H1 (cell line): ENCODE measurements at regions not wholly inside any gene's neighbourhood (a gene's known extent, or its start where the extent isn't known, plus 50 kb on each side); places are given as distances from the start of the nearest gene placed in this dataset.

Experiments
- CTCF ChIA-PET: fragments of 300-600 bp; sonication (Branson Sonifier 250); formaldehyde crosslinking; loops from one replicate; lab custom pipeline; 2021; ENCODE audit not compliant: partially characterized antibody; lab: Charles Lee
- POLR2A ChIA-PET: fragments of 300-600 bp; sonication (Branson Sonifier 250); formaldehyde crosslinking; loops from one replicate; lab custom pipeline; 2021; ENCODE audit warnings: inconsistent platforms; ENCODE audit not compliant: partially characterized antibody; lab: Charles Lee
- DNase-seq, 2 experiments: peaks; one replicate each; pipeline versions ENCODE4 v3.0.0 to v3.0.0-alpha.2; 2010 to 2022; ENCODE audit warnings: low spot score in 2 of 2, low read depth in 1 of 2, mixed read lengths in 1 of 2
- FAIRE-seq: peaks from 2 replicates; lab custom pipeline; 2011; peaks lifted over from hg19 to GRCh38; lab: Jason Lieb, UNC
- H2AFZ ChIP-seq: 2 replicates; pipeline ENCODE4 v1.8.1; 2012; ENCODE audit warnings: low read length, inconsistent platforms
- H2AK5ac ChIP-seq: 2 replicates; pipeline ENCODE4 v1.6.1; 2013; ENCODE audit warnings: low read depth, low read length
- H2BK120ac ChIP-seq: replicated peaks from 2 replicates; pipeline ENCODE3; 2013; ENCODE audit warnings: low read depth, low read length, inconsistent platforms
- H2BK12ac ChIP-seq: 2 replicates; pipeline ENCODE4 v1.6.1; 2013; ENCODE audit warnings: low read depth, low read length
- H2BK15ac ChIP-seq: 2 replicates; pipeline ENCODE4 v1.6.1; 2013; ENCODE audit warnings: low read length
- H2BK20ac ChIP-seq: 2 replicates; pipeline ENCODE4 v1.6.1; 2013; ENCODE audit warnings: low read length
- H2BK5ac ChIP-seq: 2 replicates; pipeline ENCODE4 v1.6.1; 2013; ENCODE audit warnings: low read depth, low read length
- H3K14ac ChIP-seq: 2 replicates; pipeline ENCODE4 v1.6.1; 2013; ENCODE audit warnings: inconsistent platforms; ENCODE audit not compliant: insufficient read length
- H3K18ac ChIP-seq: 2 replicates; pipeline ENCODE4 v1.6.1; 2013; ENCODE audit warnings: low read length; ENCODE audit errors: extremely low read depth
- H3K23ac ChIP-seq: 2 replicates; pipeline ENCODE4 v1.6.1; 2013; ENCODE audit warnings: inconsistent platforms; ENCODE audit not compliant: insufficient read length
- H3K23me2 ChIP-seq: 2 replicates; pipeline ENCODE4 v1.6.1; 2013; ENCODE audit warnings: low read depth, low read length
- H3K27ac ChIP-seq: 2 replicates; pipeline ENCODE4 v1.6.1; 2011; ENCODE audit warnings: low read depth, low read length, inconsistent platforms
- H3K27me3 ChIP-seq, 4 experiments: replicated peaks in 1 of 4; 1 replicate in 1 of 4; 2 replicates in 3 of 4; pipeline versions ENCODE4 v1.6.1 to v1.8.1; 2011 to 2013; ENCODE audit warnings: low read length in 3 of 4, mild to moderate bottlenecking in 3 of 4, inconsistent platforms in 2 of 4, mixed read lengths in 2 of 4, moderate library complexity in 1 of 4; ENCODE audit not compliant: control insufficient read depth in 3 of 4, insufficient read depth in 3 of 4; ENCODE audit errors: extremely low read depth in 1 of 4
- H3K36me3 ChIP-seq, 4 experiments: 2 replicates each; pipeline versions ENCODE4 v1.6.1 to v1.8.1; 2011 to 2013; ENCODE audit warnings: mild to moderate bottlenecking in 4 of 4, low read length in 3 of 4, moderate library complexity in 2 of 4, control low read depth in 1 of 4, inconsistent platforms in 1 of 4; ENCODE audit not compliant: insufficient read depth in 4 of 4, control insufficient read depth in 2 of 4
- H3K4ac ChIP-seq: replicated peaks from 2 replicates; pipeline ENCODE3; 2013; ENCODE audit warnings: low read length, low read depth, mixed read lengths, inconsistent platforms; ENCODE audit not compliant: insufficient read length
- H3K4me1 ChIP-seq, 4 experiments: replicated peaks in 1 of 4; 1 replicate in 1 of 4; 2 replicates in 3 of 4; pipeline versions ENCODE4 v1.6.1 to v1.8.1; 2011 to 2013; ENCODE audit warnings: low read length in 3 of 4, inconsistent platforms in 2 of 4, mixed read lengths in 1 of 4; ENCODE audit not compliant: insufficient read depth in 4 of 4, control insufficient read depth in 3 of 4
- H3K4me2 ChIP-seq, 2 experiments: 2 replicates each; pipeline versions ENCODE4 v1.6.1 to v1.8.1; 2011 to 2013; ENCODE audit warnings: low read depth in 2 of 2, low read length in 2 of 2, control low read depth in 1 of 2, inconsistent platforms in 1 of 2, mild to moderate bottlenecking in 1 of 2; ENCODE audit not compliant: insufficient read depth in 1 of 2
- H3K4me3 ChIP-seq, 4 experiments: fragments of 200-600, 300-600 bp in 1 of 4; sonication (generic), shearing (Covaris generic), sonication (Bioruptor Twin) in 1 of 4; 2 replicates each; pipeline versions ENCODE4 v1.5.1 to v1.8.1; 2011 to 2016; ENCODE audit warnings: low read length in 4 of 4, low read depth in 3 of 4, control low read depth in 2 of 4, inconsistent platforms in 2 of 4, mild to moderate bottlenecking in 2 of 4, mixed read lengths in 1 of 4, moderate library complexity in 1 of 4; ENCODE audit not compliant: insufficient read depth in 2 of 4; ENCODE audit errors: extremely low read depth in 1 of 4
- H3K56ac ChIP-seq: replicated peaks from 2 replicates; pipeline ENCODE3; 2013; ENCODE audit warnings: low read depth, mild to moderate bottlenecking, mixed read lengths, low read length, inconsistent platforms; ENCODE audit not compliant: insufficient read length
- H3K79me1 ChIP-seq: 2 replicates; pipeline ENCODE4 v1.6.1; 2013; ENCODE audit warnings: low read depth, low read length, control low read depth
- H3K79me2 ChIP-seq, 2 experiments: 2 replicates each; pipeline versions ENCODE4 v1.6.1 to v1.8.1; 2012 to 2013; ENCODE audit warnings: low read length in 2 of 2, mild to moderate bottlenecking in 2 of 2, inconsistent platforms in 1 of 2; ENCODE audit not compliant: insufficient read depth in 2 of 2, control insufficient read depth in 1 of 2
- H3K9ac ChIP-seq, 4 experiments: replicated peaks in 1 of 4; 1 replicate in 1 of 4; 2 replicates in 3 of 4; pipeline versions ENCODE4 v1.6.1 to v1.8.1; 2011 to 2013; ENCODE audit warnings: low read depth in 3 of 4, low read length in 3 of 4, control low read depth in 2 of 4, mild to moderate bottlenecking in 2 of 4, moderate library complexity in 2 of 4, inconsistent platforms in 1 of 4; ENCODE audit errors: extremely low read depth in 1 of 4
- H3K9me3 ChIP-seq, 2 experiments: 2 replicates each; pipeline versions ENCODE4 v1.6.1 to v1.8.1; 2012 to 2013; ENCODE audit warnings: mild to moderate bottlenecking in 2 of 2, moderate library complexity in 2 of 2, control low read depth in 1 of 2, inconsistent platforms in 1 of 2, low read depth in 1 of 2, low read length in 1 of 2, mixed read lengths in 1 of 2; ENCODE audit not compliant: insufficient read depth in 2 of 2
- H4K20me1 ChIP-seq, 2 experiments: replicated peaks in 1 of 2; 2 replicates each; pipeline versions ENCODE3 to v1.8.1; 2011 to 2013; ENCODE audit warnings: inconsistent platforms in 2 of 2, low read length in 2 of 2, mild to moderate bottlenecking in 1 of 2; ENCODE audit not compliant: insufficient read depth in 2 of 2, control insufficient read depth in 1 of 2
- H4K5ac ChIP-seq: 2 replicates; pipeline ENCODE4 v1.6.1; 2013; ENCODE audit warnings: low read length, low read depth, mixed read lengths, inconsistent platforms; ENCODE audit not compliant: insufficient read length
- H4K8ac ChIP-seq: 2 replicates; pipeline ENCODE4 v1.8.0; 2013; ENCODE audit warnings: mild to moderate bottlenecking, moderate library complexity, low read length, inconsistent platforms; ENCODE audit not compliant: insufficient read depth; ENCODE audit errors: extremely low read depth
- H4K91ac ChIP-seq: replicated peaks from 2 replicates; pipeline ENCODE3; 2013; ENCODE audit warnings: low read length, mixed read lengths, inconsistent platforms; ENCODE audit not compliant: insufficient read length
- CBX8 ChIP-seq: fragments of 300-800, 300-1000 bp; sonication (generic); IDR thresholded peaks from 2 replicates; pipeline ENCODE4 v1.7.1; 2016; ENCODE audit warnings: low read depth, low read length, borderline replicate concordance
- EGR1 ChIP-seq: IDR thresholded peaks from 2 replicates; pipeline ENCODE4 v1.6.1; 2011; ENCODE audit warnings: low read depth, low read length, borderline replicate concordance
- EP300 ChIP-seq, 2 experiments: IDR thresholded peaks; 1 replicate in 1 of 2; 2 replicates in 1 of 2; pipeline ENCODE4 v1.6.1; 2011 to 2012; ENCODE audit warnings: low read depth in 2 of 2, low read length in 2 of 2, mild to moderate bottlenecking in 2 of 2, borderline replicate concordance in 1 of 2, inconsistent platforms in 1 of 2, moderate library complexity in 1 of 2
- FOSL1 ChIP-seq: IDR thresholded peaks from 2 replicates; pipeline ENCODE4 v1.6.1; 2011; ENCODE audit warnings: mild to moderate bottlenecking, low read depth, low read length, moderate library complexity; ENCODE audit not compliant: insufficient read depth
- GABPA ChIP-seq: IDR thresholded peaks from 2 replicates; pipeline ENCODE4 v1.6.1; 2011; ENCODE audit warnings: mild to moderate bottlenecking, low read length, moderate library complexity, borderline replicate concordance; ENCODE audit not compliant: insufficient read depth
- JUN ChIP-seq: IDR thresholded peaks from 2 replicates; pipeline ENCODE4 v1.6.1; 2011; ENCODE audit warnings: low read depth, mild to moderate bottlenecking, improper control_type of control experiment, low read length
- KDM1A ChIP-seq: fragments of 200-600, 300-600 bp; sonication (generic); IDR thresholded peaks from 2 replicates; pipeline ENCODE4 v1.7.1; 2016; ENCODE audit warnings: mild to moderate bottlenecking, low read length, borderline replicate concordance
- KDM5A ChIP-seq: fragments of 200-600 bp; IDR thresholded peaks from 2 replicates; pipeline ENCODE4 v1.7.1; 2012; ENCODE audit warnings: mild to moderate bottlenecking, low read length, inconsistent platforms, mixed read lengths
- SAP30 ChIP-seq: fragments of 300-600 bp; sonication (generic); IDR thresholded peaks from 2 replicates; pipeline ENCODE4 v1.7.1; 2012; ENCODE audit warnings: low read length, moderate library complexity, mild to moderate bottlenecking, inconsistent platforms; ENCODE audit not compliant: insufficient read depth, insufficient replicate concordance
- SIRT6 ChIP-seq: IDR thresholded peaks from one replicate; pipeline ENCODE4 v1.7.1; 2012; ENCODE audit warnings: low read length, inconsistent platforms
- WGBS, 2 experiments: shearing (Covaris generic) in 1 of 2; methylation state at CpG; one replicate each; pipeline versions ENCODE4 v1.1.6 to v1.1.7; 2013 to 2015; ENCODE audit warnings: low lambda C conversion rate in 2 of 2, mixed read lengths in 2 of 2, inconsistent platforms in 1 of 2, low coverage in 1 of 2, missing lambda C conversion rate in 1 of 2; ENCODE audit not compliant: insufficient replicate concordance in 2 of 2, insufficient coverage in 1 of 2, insufficient read length in 1 of 2; ENCODE audit errors: extremely low coverage in 1 of 2, missing lambda C conversion rate in 1 of 2; 5-methylcytosine and 5-hydroxymethylcytosine counted together

DNA sequence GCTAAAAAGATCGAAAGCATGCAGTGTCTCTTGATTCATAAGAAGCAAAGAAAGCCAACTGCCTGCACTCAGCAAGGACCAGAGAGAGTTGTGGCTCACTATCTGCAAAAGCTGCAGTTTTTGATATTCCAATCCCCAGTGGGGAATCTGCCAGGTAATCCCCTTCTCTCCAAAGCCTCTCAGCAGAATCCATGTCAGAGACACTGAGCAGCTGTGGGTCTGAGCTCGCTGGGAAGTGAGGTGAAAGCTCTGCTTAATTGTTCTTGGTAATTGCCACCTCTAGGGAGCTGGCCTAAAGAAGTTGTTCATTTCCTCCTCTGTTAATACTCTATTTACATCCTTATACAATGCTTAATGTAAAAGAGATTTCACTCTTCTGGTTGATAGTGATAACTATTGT lies 261.3 kb upstream of the LRRC4C start:
- no peak overlapping the region for H2BK120ac ChIP-seq
- WGBS, 2 experiments, result 62% methylated on average over 2 of the region's 2 CpGs; no CpG with 5 or more reads in 1 of the 2 experiments
- no peaks in the 10 kb centered on the region for H3K27me3 ChIP-seq
- H2BK20ac ChIP-seq, result no peak overlapping the region
- DNase-seq (no peak), FAIRE-seq (no peak)
- no peaks in the 10 kb centered on the region for H3K79me2 ChIP-seq
- ChIA-PET CTCF (interaction anchor here (0.6 kb wide), 1 partner anchor 328 kb away, joined by 3 read pairs; no protein-coding TSS in a partner anchor), POLR2A (no interaction called here)
- no peak overlapping the region for H4K5ac ChIP-seq
- no peak overlapping the region for H3K4me3 ChIP-seq
- no peak overlapping the region for H2BK5ac ChIP-seq
- H3K79me1 ChIP-seq, result no peaks in the 10 kb centered on the region
- no peaks in the 10 kb centered on the region for H3K23me2 ChIP-seq
- H3K4ac ChIP-seq, result no peak overlapping the region
- no peak overlapping the region for H4K91ac ChIP-seq
- H3K9ac ChIP-seq, result no peak overlapping the region
- TF ChIP-seq EGR1, result no peak
- TF ChIP-seq SIRT6, result no peak
- TF ChIP-seq EP300 (IDR thresholded peaks at IDR 0.05; ENCODE audit: borderline replicate concordance in 1 of 2, low read depth in 2 of 2, low read length in 2 of 2), result no peak
- TF ChIP-seq FOSL1, result no peak
- no peak for TF ChIP-seq JUN
- TF ChIP-seq KDM1A, result no peak
- no peak for TF ChIP-seq GABPA
- no peak for TF ChIP-seq CBX8
- no peak for TF ChIP-seq SAP30
- TF ChIP-seq KDM5A, result no peak
- H2AK5ac ChIP-seq, result no peak overlapping the region
- no peak overlapping the region for H3K14ac ChIP-seq
- H3K23ac ChIP-seq, result no peak overlapping the region
- no peak overlapping the region for H2AFZ ChIP-seq
- H3K18ac ChIP-seq, result no peak overlapping the region
- H4K20me1 ChIP-seq, result no peaks in the 10 kb centered on the region
- H3K27ac ChIP-seq, result no peak overlapping the region
- H3K9me3 ChIP-seq, result no peaks in the 10 kb centered on the region
- peaks cover 0 to 12% (median 2%) of the 10 kb centered on the region in 4 experiments; a peak in 4 of 7 replicates for H3K4me1 ChIP-seq
- H3K56ac ChIP-seq, result no peak overlapping the region
- H3K4me2 ChIP-seq, result no peak overlapping the region
- H2BK12ac ChIP-seq, result no peak overlapping the region
- H3K36me3 ChIP-seq, result no peaks in the 10 kb centered on the region
- H4K8ac ChIP-seq, result no peak overlapping the region
- no peak overlapping the region for H2BK15ac ChIP-seq
